ENCODE measurements at regions not wholly inside any gene's neighbourhood (a gene's known extent, or its start where the extent isn't known, plus 50 kb on each side); places are given as distances from the start of the nearest gene placed in this dataset.

DNA sequence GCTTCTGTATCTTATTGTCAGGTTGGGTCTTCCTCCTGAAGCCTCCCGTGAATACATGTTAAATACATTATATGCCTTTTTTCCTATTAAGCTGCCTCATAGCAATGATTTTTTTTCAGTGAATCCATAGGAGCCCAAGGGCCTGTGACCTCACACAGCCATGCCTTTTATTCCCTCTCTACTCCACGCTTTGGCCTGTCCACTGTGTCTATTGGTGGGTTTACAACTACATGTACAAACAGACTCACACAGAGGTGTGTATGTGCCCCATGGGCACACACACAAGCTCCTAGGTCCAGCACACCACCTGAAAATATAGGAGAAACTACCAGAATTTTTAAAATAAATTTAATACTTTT is 560.4 kb downstream of the IPMK start:
- Histone ChIP-seq H3K4me3 (ENCODE audit: low read depth, low read length) (no peak overlapping the region), H3K27ac (no peak overlapping the region), H3K4me1 (no peaks in the 10 kb centered on the region), H3K4me2 (ENCODE audit: low read length) (no peak overlapping the region), H3K9ac (no peak overlapping the region), H3K36me3 (ENCODE audit: control insufficient read depth, insufficient read depth, low read length) (no peaks in the 10 kb centered on the region), H3K27me3 (ENCODE audit: control insufficient read depth, insufficient read depth, low read length) (no peaks in the 10 kb centered on the region), H2AFZ (no peak overlapping the region), H3K9me3 (ENCODE audit: control insufficient read depth, low read length) (no peaks in the 10 kb centered on the region), H3K79me2 (no peaks in the 10 kb centered on the region)
- TF ChIP-seq, protein P1, sequence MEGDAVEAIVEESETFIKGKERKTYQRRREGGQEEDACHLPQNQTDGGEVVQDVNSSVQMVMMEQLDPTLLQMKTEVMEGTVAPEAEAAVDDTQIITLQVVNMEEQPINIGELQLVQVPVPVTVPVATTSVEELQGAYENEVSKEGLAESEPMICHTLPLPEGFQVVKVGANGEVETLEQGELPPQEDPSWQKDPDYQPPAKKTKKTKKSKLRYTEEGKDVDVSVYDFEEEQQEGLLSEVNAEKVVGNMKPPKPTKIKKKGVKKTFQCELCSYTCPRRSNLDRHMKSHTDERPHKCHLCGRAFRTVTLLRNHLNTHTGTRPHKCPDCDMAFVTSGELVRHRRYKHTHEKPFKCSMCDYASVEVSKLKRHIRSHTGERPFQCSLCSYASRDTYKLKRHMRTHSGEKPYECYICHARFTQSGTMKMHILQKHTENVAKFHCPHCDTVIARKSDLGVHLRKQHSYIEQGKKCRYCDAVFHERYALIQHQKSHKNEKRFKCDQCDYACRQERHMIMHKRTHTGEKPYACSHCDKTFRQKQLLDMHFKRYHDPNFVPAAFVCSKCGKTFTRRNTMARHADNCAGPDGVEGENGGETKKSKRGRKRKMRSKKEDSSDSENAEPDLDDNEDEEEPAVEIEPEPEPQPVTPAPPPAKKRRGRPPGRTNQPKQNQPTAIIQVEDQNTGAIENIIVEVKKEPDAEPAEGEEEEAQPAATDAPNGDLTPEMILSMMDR (IDR thresholded peaks at IDR 0.05) = no peak

DNA sequence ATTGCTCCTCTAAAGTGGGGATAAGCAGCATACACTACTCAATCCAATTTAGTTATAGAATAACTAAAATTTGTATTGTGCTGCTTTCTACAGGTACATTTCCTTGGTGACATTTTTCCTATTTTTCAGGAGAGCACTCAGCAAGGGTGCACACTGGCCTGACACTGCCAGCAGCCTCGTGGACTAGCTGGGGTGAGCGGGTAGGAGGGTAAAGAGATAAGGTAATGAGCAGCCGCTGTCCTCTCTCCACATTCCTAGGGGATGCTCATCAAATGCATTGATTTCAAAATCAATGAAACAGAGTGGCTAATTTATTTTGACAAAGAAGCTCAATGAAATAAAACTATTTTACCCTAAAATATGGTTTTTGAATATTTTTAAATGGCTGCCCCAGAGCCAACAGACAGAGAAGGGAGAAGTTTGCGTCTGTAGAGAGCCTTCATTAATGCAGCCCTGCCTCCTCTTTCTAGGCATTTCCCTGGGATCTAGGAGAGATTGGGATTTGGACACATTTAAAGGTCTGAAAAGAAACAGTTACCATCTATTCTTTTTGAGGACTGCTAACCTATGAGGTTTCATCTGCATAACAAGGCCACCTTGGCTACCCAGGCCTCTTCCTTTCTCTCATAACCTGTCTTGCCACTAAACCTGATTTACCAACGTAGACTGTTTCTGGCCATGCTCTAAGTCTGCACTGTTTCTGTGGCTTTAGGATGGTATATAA is 561.0 kb downstream of the IPMK start:
- no peak overlapping the region for H3K4me2 ChIP-seq (ENCODE audit: low read length)
- no peaks in the 10 kb centered on the region for H3K9me3 ChIP-seq (ENCODE audit: control insufficient read depth, low read length)
- H3K27me3 ChIP-seq (ENCODE audit: control insufficient read depth, insufficient read depth, low read length) = no peaks in the 10 kb centered on the region
- H3K79me2 ChIP-seq = no peaks in the 10 kb centered on the region
- no peak overlapping the region for H2AFZ ChIP-seq
- H3K36me3 ChIP-seq (ENCODE audit: control insufficient read depth, insufficient read depth, low read length) = no peaks in the 10 kb centered on the region
- no peaks in the 10 kb centered on the region for H3K4me1 ChIP-seq
- H3K27ac ChIP-seq = no peak overlapping the region
- H3K9ac ChIP-seq = no peak overlapping the region
- H3K4me3 ChIP-seq (ENCODE audit: low read depth, low read length) = no peak overlapping the region
- TF ChIP-seq, protein P1 (IDR thresholded peaks at IDR 0.05) = no peak

DNA sequence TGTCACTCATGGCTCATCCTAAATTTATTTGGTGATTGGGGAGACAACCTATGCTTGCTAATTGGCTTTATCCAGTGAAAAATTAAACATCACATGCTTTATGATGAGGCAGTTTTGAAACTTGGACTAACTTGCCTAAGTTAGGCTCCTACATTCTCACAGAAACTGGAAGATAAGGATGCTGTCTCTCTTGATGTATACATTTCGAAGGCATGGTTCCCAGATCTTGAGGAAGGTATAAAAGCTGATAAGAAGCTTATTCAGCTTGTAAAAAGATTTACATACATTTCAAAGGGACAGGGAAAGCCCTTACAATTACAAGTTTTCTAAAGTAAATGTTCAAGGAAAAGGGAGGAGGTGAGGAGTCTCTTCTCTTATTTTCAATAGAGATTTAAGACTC is 561.7 kb downstream of the IPMK start:
- Histone ChIP-seq H3K4me3 (ENCODE audit: low read depth, low read length) (no peak overlapping the region), H3K9me3 (ENCODE audit: control insufficient read depth, low read length) (no peaks in the 10 kb centered on the region), H3K36me3 (ENCODE audit: control insufficient read depth, insufficient read depth, low read length) (no peaks in the 10 kb centered on the region), H3K9ac (no peak overlapping the region), H2AFZ (no peak overlapping the region), H3K4me1 (no peaks in the 10 kb centered on the region), H3K4me2 (ENCODE audit: low read length) (no peak overlapping the region), H3K27ac (no peak overlapping the region), H3K79me2 (no peaks in the 10 kb centered on the region), H3K27me3 (ENCODE audit: control insufficient read depth, insufficient read depth, low read length) (no peaks in the 10 kb centered on the region)
- TF ChIP-seq, protein P1 (IDR thresholded peaks at IDR 0.05) = no peak

DNA sequence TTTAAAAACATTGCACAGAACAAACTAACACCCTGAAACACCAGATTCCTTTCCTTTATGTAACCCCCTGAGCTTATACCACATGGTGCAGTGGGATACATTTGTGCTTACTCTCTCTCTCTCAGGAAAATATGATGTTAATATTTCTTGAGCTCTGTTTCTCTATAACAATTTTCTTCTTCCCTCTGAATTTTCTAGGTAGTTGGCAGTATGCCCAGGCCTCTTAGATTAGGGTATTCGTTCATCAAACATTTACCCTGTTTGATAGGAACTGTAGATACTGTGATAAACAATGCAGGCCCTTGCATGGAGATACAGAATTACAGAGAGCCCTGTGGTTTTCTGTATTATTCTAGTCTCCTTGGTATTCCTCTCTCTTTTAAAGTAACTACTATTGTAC is 567.8 kb downstream of the IPMK start:
- Histone ChIP-seq H3K36me3 (ENCODE audit: control insufficient read depth, insufficient read depth, low read length) (no peaks in the 10 kb centered on the region), H3K27me3 (ENCODE audit: control insufficient read depth, insufficient read depth, low read length) (no peaks in the 10 kb centered on the region), H2AFZ (no peak overlapping the region), H3K9ac (no peak overlapping the region), H3K4me3 (ENCODE audit: low read depth, low read length) (no peak overlapping the region), H3K9me3 (ENCODE audit: control insufficient read depth, low read length) (no peaks in the 10 kb centered on the region), H3K4me2 (ENCODE audit: low read length) (no peak overlapping the region), H3K79me2 (no peaks in the 10 kb centered on the region), H3K27ac (no peak overlapping the region), H3K4me1 (no peaks in the 10 kb centered on the region)
- TF ChIP-seq, protein P1 (IDR thresholded peaks at IDR 0.05) = no peak

DNA sequence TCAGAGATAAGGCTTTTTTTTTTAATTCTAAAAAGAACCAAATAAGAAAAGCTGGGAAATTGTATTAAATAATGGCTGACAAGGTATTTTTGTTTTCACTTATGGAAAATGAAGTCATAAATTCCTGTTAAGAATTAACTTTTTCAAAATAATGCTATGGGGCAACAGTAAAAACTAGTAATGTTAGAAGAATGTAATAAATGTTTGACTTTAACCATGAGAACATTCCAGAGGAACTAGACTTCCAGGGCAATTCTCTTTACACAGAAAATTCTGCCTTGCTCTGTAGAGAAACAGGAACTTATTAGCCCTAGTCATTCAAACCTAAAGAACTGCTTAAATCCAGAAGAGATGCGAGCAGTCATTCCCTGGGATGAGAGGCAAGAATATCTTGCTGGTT is 571.1 kb downstream of the IPMK start:
- H3K9ac ChIP-seq = no peak overlapping the region
- H3K4me2 ChIP-seq (ENCODE audit: low read length) = no peak overlapping the region
- no peak overlapping the region for H3K27ac ChIP-seq
- no peaks in the 10 kb centered on the region for H3K79me2 ChIP-seq
- H3K4me1 ChIP-seq = no peaks in the 10 kb centered on the region
- H3K9me3 ChIP-seq (ENCODE audit: control insufficient read depth, low read length) = no peaks in the 10 kb centered on the region
- H3K27me3 ChIP-seq (ENCODE audit: control insufficient read depth, insufficient read depth, low read length) = no peaks in the 10 kb centered on the region
- no peaks in the 10 kb centered on the region for H3K36me3 ChIP-seq (ENCODE audit: control insufficient read depth, insufficient read depth, low read length)
- H2AFZ ChIP-seq = no peak overlapping the region
- H3K4me3 ChIP-seq (ENCODE audit: low read depth, low read length) = no peak overlapping the region
- TF ChIP-seq, protein P1 (IDR thresholded peaks at IDR 0.05) = no peak

Measured in parathyroid adenoma (tissue), 2 donors.